ENCODE measurements at regions not wholly inside any gene's neighbourhood (a gene's known extent, or its start where the extent isn't known, plus 50 kb on each side); places are given as distances from the start of the nearest gene placed in this dataset.

- no peaks in the 10 kb centered on the region for H4K20me1 ChIP-seq (replicated peaks; ENCODE audit: control insufficient read depth, insufficient read depth, low read length)
- DNase-seq (ENCODE audit: extremely low read depth in 1 of 4, low spot score in 3 of 4) (no peak), FAIRE-seq (no peak), ATAC-seq (no peak)
- H3K9ac ChIP-seq (ENCODE audit: insufficient read depth in 1 of 2, low read depth in 2 of 2, low read length in 2 of 2) = no peak overlapping the region
- WGBS (ENCODE audit: insufficient coverage, low coverage, missing lambda C conversion rate) = 0% methylated on average over 2 of the region's 2 CpGs
- H2AFZ ChIP-seq (ENCODE audit: low read depth, low read length) = no peak overlapping the region
- H3K9me1 ChIP-seq (ENCODE audit: control insufficient read depth, insufficient read depth, low read length) = no peaks in the 10 kb centered on the region
- no peak overlapping the region for H3K27ac ChIP-seq (ENCODE audit: extremely low read depth, low read depth, low read length)
- ChIA-PET CTCF (ENCODE audit: low intra/inter-chr PET ratio) (no interaction called here), POLR2A (no interaction called here)
- no peak overlapping the region for H3K4me2 ChIP-seq (ENCODE audit: insufficient read depth, low read length)
- H3K27me3 ChIP-seq (ENCODE audit: control insufficient read depth in 2 of 2, insufficient read depth in 2 of 2, low read length in 2 of 2) = no peaks in the 10 kb centered on the region
- no peaks in the 10 kb centered on the region; the same call in 1 of the 2 replicates for H3K9me3 ChIP-seq (replicated peaks; ENCODE audit: control insufficient read depth, insufficient read depth, low read depth, low read length)
- BruUV-seq (replicated peaks) = no TSS peak
- no peak overlapping the region for H3K4me3 ChIP-seq
- no peaks in the 10 kb centered on the region for H3K4me1 ChIP-seq (replicated peaks in 1 of 2; ENCODE audit: control insufficient read depth in 2 of 2, insufficient read depth in 2 of 2, low read length in 2 of 2)
- intact Hi-C loops (cut with micrococcal nuclease) (no loop called here), in situ Hi-C loops (cut with MboI) (no loop called here)
- H3K79me2 ChIP-seq (ENCODE audit: control insufficient read depth, insufficient read depth, low read length) = no peaks in the 10 kb centered on the region
- H3K36me3 ChIP-seq (ENCODE audit: control insufficient read depth, insufficient read depth, low read length) = no peaks in the 10 kb centered on the region
- TF ChIP-seq, protein P1, sequence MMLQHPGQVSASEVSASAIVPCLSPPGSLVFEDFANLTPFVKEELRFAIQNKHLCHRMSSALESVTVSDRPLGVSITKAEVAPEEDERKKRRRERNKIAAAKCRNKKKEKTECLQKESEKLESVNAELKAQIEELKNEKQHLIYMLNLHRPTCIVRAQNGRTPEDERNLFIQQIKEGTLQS (IDR thresholded peaks at IDR 0.05) = no peak
- TF ChIP-seq, protein P1 (CRISPR knock-in tag; conservative IDR thresholded peaks at IDR 0.05) = no peak
- TF ChIP-seq MTA2 (IDR thresholded peaks at IDR 0.05; ENCODE audit: low read depth) (no peak), TAF1 (IDR thresholded peaks at IDR 0.05; ENCODE audit: control insufficient read depth, extremely low read depth, insufficient read depth, low read length, severe bottlenecking) (no peak), HNRNPH1 (optimal IDR thresholded peaks at IDR 0.05; ENCODE audit: low read depth, low read length) (no peak), ZSCAN29 (IDR thresholded peaks at IDR 0.05) (no peak), MYBL2 (IDR thresholded peaks at IDR 0.05; ENCODE audit: low read depth) (no peak), MYBL2 (CRISPR knock-in tag; IDR thresholded peaks at IDR 0.05; ENCODE audit: borderline replicate concordance) (no peak), ZC3H8 (IDR thresholded peaks at IDR 0.05) (no peak), E2F8 (IDR thresholded peaks at IDR 0.05; ENCODE audit: low read depth, partially characterized antibody) (no peak), ZBTB5 (IDR thresholded peaks at IDR 0.05) (no peak)
Observed at GRCh38 chr5:120805131-120805530, 341.0 kb downstream of the PRR16 start.

All from K562 (cell line).